Mesendoderm (in vitro differentiated cells): ENCODE measurements at regions not wholly inside any gene's neighbourhood (a gene's known extent, or its start where the extent isn't known, plus 50 kb on each side); places are given as distances from the start of the nearest gene placed in this dataset.
A peak's percentile ranks its signal among the peaks of the same experiment; 100 is the strongest.

ENCODE experiments used
- DNase-seq: peaks from one replicate; pipeline ENCODE4 v3.0.0; 2013
- H2AK5ac ChIP-seq: 2 replicates; pipeline ENCODE4 v1.6.1; 2013; ENCODE audit warnings: low read length, inconsistent platforms
- H2BK120ac ChIP-seq: 2 replicates; pipeline ENCODE4 v1.6.1; 2013; ENCODE audit warnings: low read depth, mild to moderate bottlenecking, low read length, moderate library complexity, mixed read lengths
- H2BK15ac ChIP-seq: replicated peaks from 2 replicates; pipeline ENCODE4 v1.6.1; 2013; ENCODE audit warnings: low read depth, mild to moderate bottlenecking, moderate library complexity
- H2BK5ac ChIP-seq: 2 replicates; pipeline ENCODE4 v1.6.1; 2013; ENCODE audit warnings: low read length, inconsistent platforms
- H3K18ac ChIP-seq: 2 replicates; pipeline ENCODE4 v1.6.1; 2013; ENCODE audit warnings: mild to moderate bottlenecking, low read length, mixed read lengths
- H3K23ac ChIP-seq: one replicate; pipeline ENCODE4 v1.6.1; 2013; ENCODE audit warnings: low read length
- H3K27ac ChIP-seq: 2 replicates; pipeline ENCODE4 v1.5.1; 2013; ENCODE audit warnings: low read depth, mild to moderate bottlenecking, inconsistent platforms, low read length, moderate library complexity
- H3K27me3 ChIP-seq: 2 replicates; pipeline ENCODE4 v1.6.1; 2013; ENCODE audit warnings: low read length, control low read depth, mild to moderate bottlenecking, inconsistent platforms; ENCODE audit not compliant: insufficient read depth, poor library complexity
- H3K36me3 ChIP-seq: 2 replicates; pipeline ENCODE4 v1.6.1; 2013; ENCODE audit warnings: low read length, inconsistent platforms; ENCODE audit not compliant: control insufficient read depth, insufficient read depth
- H3K4ac ChIP-seq: one replicate; pipeline ENCODE4 v1.6.1; 2013; ENCODE audit warnings: low read depth, mild to moderate bottlenecking, low read length, moderate library complexity
- H3K4me1 ChIP-seq: 2 replicates; pipeline ENCODE4 v1.6.1; 2013; ENCODE audit warnings: low read depth, low read length, inconsistent platforms; ENCODE audit not compliant: control insufficient read depth
- H3K4me2 ChIP-seq: 2 replicates; pipeline ENCODE4 v1.6.1; 2013; ENCODE audit warnings: low read length
- H3K4me3 ChIP-seq: 2 replicates; pipeline ENCODE4 v1.5.1; 2013; ENCODE audit warnings: mild to moderate bottlenecking, low read length
- H3K56ac ChIP-seq: one replicate; pipeline ENCODE4 v1.6.1; 2013; ENCODE audit warnings: low read length
- H3K79me1 ChIP-seq: 2 replicates; pipeline ENCODE4 v1.6.1; 2013; ENCODE audit warnings: low read length, inconsistent platforms
- H3K79me2 ChIP-seq: 2 replicates; pipeline ENCODE4 v1.6.1; 2013; ENCODE audit warnings: mild to moderate bottlenecking, low read length; ENCODE audit not compliant: control insufficient read depth, insufficient read depth
- H3K9ac ChIP-seq: 2 replicates; pipeline ENCODE4 v1.6.1; 2013; ENCODE audit warnings: low read length, inconsistent platforms
- H4K5ac ChIP-seq: one replicate; pipeline ENCODE4 v1.6.1; 2013; ENCODE audit warnings: low read length
- H4K8ac ChIP-seq: one replicate; pipeline ENCODE4 v1.6.1; 2013; ENCODE audit warnings: low read depth, mild to moderate bottlenecking, control low read depth, low read length, moderate library complexity
- WGBS: extraction: QIAGEN DNeasy Blood & Tissue Kit; methylation state at CpG from one replicate; pipeline ENCODE4 v1.1.7; 2013; ENCODE audit warnings: low lambda C conversion rate, missing lambda C conversion rate; ENCODE audit not compliant: insufficient coverage; ENCODE audit errors: extremely low coverage; 5-methylcytosine and 5-hydroxymethylcytosine counted together

GRCh38 chr10:45564303-45564959, 108.1 kb downstream of the ZFAND4 start:
- no peak for DNase-seq
- Histone ChIP-seq H3K4me1 (no peaks in the 10 kb centered on the region), H3K23ac (no peak overlapping the region), H3K56ac (no peak overlapping the region), H3K4me2 (no peak overlapping the region), H3K4ac (no peak overlapping the region), H3K4me3 (no peak overlapping the region), H2BK120ac (no peak overlapping the region), H4K5ac (no peak overlapping the region), H3K27ac (no peak overlapping the region), H2AK5ac (no peak overlapping the region), H3K36me3 (no peaks in the 10 kb centered on the region), H3K18ac (no peak overlapping the region), H4K8ac (no peak overlapping the region), H2BK15ac (no peak overlapping the region), H3K79me1 (no peaks in the 10 kb centered on the region), H3K27me3 (no peaks in the 10 kb centered on the region), H3K9ac (no peak overlapping the region), H2BK5ac (no peak overlapping the region), H3K79me2 (no peaks in the 10 kb centered on the region)
- no CpG with 5 or more reads among the region's 3 CpGs for WGBS

GRCh38 chr10:45561952-45562351, 110.6 kb downstream of the ZFAND4 start:
- no peak overlapping the region for H3K23ac ChIP-seq
- H2BK15ac ChIP-seq = no peak overlapping the region
- no peak overlapping the region for H3K4me3 ChIP-seq
- no peak overlapping the region for H3K4me2 ChIP-seq
- no peak overlapping the region for H4K8ac ChIP-seq
- peaks cover 3% of the 10 kb centered on the region for H3K4me1 ChIP-seq
- no peak overlapping the region for H3K18ac ChIP-seq
- H3K4ac ChIP-seq = no peak overlapping the region
- no peak overlapping the region for H3K27ac ChIP-seq
- no peaks in the 10 kb centered on the region for H3K27me3 ChIP-seq
- no peak overlapping the region for H3K9ac ChIP-seq
- DNase-seq = no peak
- no peaks in the 10 kb centered on the region for H3K36me3 ChIP-seq
- no peak overlapping the region for H2BK5ac ChIP-seq
- no peak overlapping the region for H2BK120ac ChIP-seq
- H3K56ac ChIP-seq = no peak overlapping the region
- H4K5ac ChIP-seq = no peak overlapping the region
- no peak overlapping the region for H2AK5ac ChIP-seq
- no peaks in the 10 kb centered on the region for H3K79me2 ChIP-seq
- no peaks in the 10 kb centered on the region for H3K79me1 ChIP-seq

- Histone ChIP-seq H3K79me2 (no peaks in the 10 kb centered on the region), H3K56ac (no peak overlapping the region), H3K79me1 (no peaks in the 10 kb centered on the region), H4K8ac (no peak overlapping the region), H3K4me3 (no peak overlapping the region), H3K36me3 (no peaks in the 10 kb centered on the region), H2AK5ac (no peak overlapping the region), H4K5ac (no peak overlapping the region), H3K23ac (no peak overlapping the region), H3K4me2 (no peak overlapping the region), H3K27ac (no peak overlapping the region), H2BK120ac (no peak overlapping the region), H2BK15ac (no peak overlapping the region), H3K4ac (no peak overlapping the region), H2BK5ac (no peak overlapping the region), H3K9ac (no peak overlapping the region), H3K18ac (no peak overlapping the region), H3K27me3 (no peaks in the 10 kb centered on the region), H3K4me1 (peaks cover 3% of the 10 kb centered on the region)
- no CpG with 5 or more reads among the region's 10 CpGs for WGBS
- peak; percentile 32 for DNase-seq
These were observed 112.3 kb downstream of the ZFAND4 start for GRCh38 chr10:45560262-45560661.

- Histone ChIP-seq H3K36me3 (no peaks in the 10 kb centered on the region), H4K8ac (no peak overlapping the region), H2BK15ac (no peak overlapping the region), H3K79me2 (no peaks in the 10 kb centered on the region), H2AK5ac (no peak overlapping the region), H2BK5ac (no peak overlapping the region), H3K4me3 (no peak overlapping the region), H4K5ac (no peak overlapping the region), H3K4me2 (no peak overlapping the region), H3K56ac (no peak overlapping the region), H2BK120ac (no peak overlapping the region), H3K9ac (no peak overlapping the region), H3K79me1 (no peaks in the 10 kb centered on the region), H3K18ac (no peak overlapping the region), H3K27me3 (no peaks in the 10 kb centered on the region), H3K27ac (no peak overlapping the region), H3K4ac (no peak overlapping the region), H3K23ac (no peak overlapping the region), H3K4me1 (peaks cover 3% of the 10 kb centered on the region)
- no CpG with 5 or more reads among the region's 7 CpGs for WGBS
- DNase-seq = no peak
These were observed 114.1 kb downstream of the ZFAND4 start for GRCh38 chr10:45558425-45558824.

GRCh38 chr10:45557275-45557905, 115.2 kb downstream of the ZFAND4 start:
- H3K18ac ChIP-seq = no peak overlapping the region
- H3K79me1 ChIP-seq = no peaks in the 10 kb centered on the region
- no peak overlapping the region for H3K4ac ChIP-seq
- no peak overlapping the region for H2BK120ac ChIP-seq
- H3K4me2 ChIP-seq = no peak overlapping the region
- peaks cover 3% of the 10 kb centered on the region for H3K4me1 ChIP-seq
- H2AK5ac ChIP-seq = no peak overlapping the region
- H2BK15ac ChIP-seq = no peak overlapping the region
- H4K5ac ChIP-seq = no peak overlapping the region
- no peak overlapping the region for H3K4me3 ChIP-seq
- H3K27me3 ChIP-seq = no peaks in the 10 kb centered on the region
- H4K8ac ChIP-seq = no peak overlapping the region
- H3K23ac ChIP-seq = no peak overlapping the region
- H2BK5ac ChIP-seq = no peak overlapping the region
- H3K9ac ChIP-seq = no peak overlapping the region
- no peak overlapping the region for H3K27ac ChIP-seq
- H3K36me3 ChIP-seq = no peaks in the 10 kb centered on the region
- no CpG with 5 or more reads among the region's 9 CpGs for WGBS
- H3K79me2 ChIP-seq = no peaks in the 10 kb centered on the region
- DNase-seq = peak; percentile 58
- no peak overlapping the region for H3K56ac ChIP-seq

GRCh38 chr10:45555795-45556194, 116.8 kb downstream of the ZFAND4 start:
- H3K56ac ChIP-seq = no peak overlapping the region
- no peak overlapping the region for H3K23ac ChIP-seq
- peaks cover 3% of the 10 kb centered on the region for H3K4me1 ChIP-seq
- H4K5ac ChIP-seq = no peak overlapping the region
- no peak overlapping the region for H2BK15ac ChIP-seq
- no peak overlapping the region for H3K4me2 ChIP-seq
- H3K36me3 ChIP-seq = no peaks in the 10 kb centered on the region
- no peak overlapping the region for H2AK5ac ChIP-seq
- H3K79me2 ChIP-seq = no peaks in the 10 kb centered on the region
- H3K18ac ChIP-seq = no peak overlapping the region
- no peaks in the 10 kb centered on the region for H3K79me1 ChIP-seq
- H4K8ac ChIP-seq = no peak overlapping the region
- no peak overlapping the region for H3K9ac ChIP-seq
- no peak overlapping the region for H2BK120ac ChIP-seq
- H2BK5ac ChIP-seq = no peak overlapping the region
- no peak for DNase-seq
- no CpG with 5 or more reads among the region's 3 CpGs for WGBS
- H3K4ac ChIP-seq = no peak overlapping the region
- H3K27ac ChIP-seq = no peak overlapping the region
- H3K27me3 ChIP-seq = no peaks in the 10 kb centered on the region
- H3K4me3 ChIP-seq = no peak overlapping the region
